Breast epithelium (tissue), 3 donors: ENCODE measurements at regions not wholly inside any gene's neighbourhood (a gene's known extent, or its start where the extent isn't known, plus 50 kb on each side); places are given as distances from the start of the nearest gene placed in this dataset.

Source experiments
- POLR2AphosphoS5 ChIP-seq, 3 donors: sonication (generic); formaldehyde crosslinking; IDR thresholded peaks; one replicate each; pipeline ENCODE4 v1.6.1; 2017; ENCODE audit warnings: antibody characterized with exemption in 3 of 3
- TF ChIP-seq, protein P1 (sequence below), 3 donors: fragments of 450-650 bp; IDR thresholded peaks; one replicate each; pipeline ENCODE4 v1.5.1; 2016 to 2017; ENCODE audit warnings: antibody characterized with exemption in 3 of 3, mild to moderate bottlenecking in 3 of 3, moderate library complexity in 3 of 3

DNA sequence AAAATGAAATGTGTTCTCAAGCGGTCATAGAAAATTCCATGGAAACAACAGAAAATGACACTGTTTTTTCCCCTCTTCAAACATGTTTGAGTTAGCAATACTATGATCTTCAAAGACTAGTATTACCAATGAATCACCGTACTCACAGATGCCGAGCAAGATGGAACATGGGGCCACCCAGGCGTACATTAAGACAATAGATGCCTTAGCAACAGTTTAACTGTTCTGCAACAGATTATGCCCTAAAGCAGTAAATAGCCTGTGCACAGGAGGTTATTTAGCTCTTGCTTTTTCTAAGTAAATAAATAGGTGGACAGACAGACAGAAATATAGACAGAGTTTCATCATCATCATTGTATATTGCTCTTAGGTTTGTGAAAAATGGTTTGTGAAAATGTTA lies 284.0 kb upstream of the DEFB112 start:
- TF ChIP-seq, protein P1, sequence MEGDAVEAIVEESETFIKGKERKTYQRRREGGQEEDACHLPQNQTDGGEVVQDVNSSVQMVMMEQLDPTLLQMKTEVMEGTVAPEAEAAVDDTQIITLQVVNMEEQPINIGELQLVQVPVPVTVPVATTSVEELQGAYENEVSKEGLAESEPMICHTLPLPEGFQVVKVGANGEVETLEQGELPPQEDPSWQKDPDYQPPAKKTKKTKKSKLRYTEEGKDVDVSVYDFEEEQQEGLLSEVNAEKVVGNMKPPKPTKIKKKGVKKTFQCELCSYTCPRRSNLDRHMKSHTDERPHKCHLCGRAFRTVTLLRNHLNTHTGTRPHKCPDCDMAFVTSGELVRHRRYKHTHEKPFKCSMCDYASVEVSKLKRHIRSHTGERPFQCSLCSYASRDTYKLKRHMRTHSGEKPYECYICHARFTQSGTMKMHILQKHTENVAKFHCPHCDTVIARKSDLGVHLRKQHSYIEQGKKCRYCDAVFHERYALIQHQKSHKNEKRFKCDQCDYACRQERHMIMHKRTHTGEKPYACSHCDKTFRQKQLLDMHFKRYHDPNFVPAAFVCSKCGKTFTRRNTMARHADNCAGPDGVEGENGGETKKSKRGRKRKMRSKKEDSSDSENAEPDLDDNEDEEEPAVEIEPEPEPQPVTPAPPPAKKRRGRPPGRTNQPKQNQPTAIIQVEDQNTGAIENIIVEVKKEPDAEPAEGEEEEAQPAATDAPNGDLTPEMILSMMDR (IDR thresholded peaks at IDR 0.05), result no peak
- TF ChIP-seq POLR2AphosphoS5 (IDR thresholded peaks at IDR 0.05), result no peak
